ENCODE measurements at regions not wholly inside any gene's neighbourhood (a gene's known extent, or its start where the extent isn't known, plus 50 kb on each side); places are given as distances from the start of the nearest gene placed in this dataset.

GRCh38 chr5:67619235-67619634, 422.6 kb upstream of the CD180 start:
- H3K9me3 ChIP-seq: no peaks in the 10 kb centered on the region
- peaks cover 0 to 5% of the 10 kb centered on the region in 2 experiments; a peak in 2 of 4 replicates for H3K4me1 ChIP-seq (ENCODE audit: control insufficient read depth in 1 of 2, insufficient read depth in 2 of 2, low read depth in 1 of 2, low read length in 1 of 2)
- ChIA-PET CTCF (interaction anchor here (0.8 to 1.5 kb wide), 4 partner anchors 8 to 373 kb away, joined by 3 read pairs; no protein-coding TSS in a partner anchor), POLR2A (no interaction called here)
- no peak overlapping the region for H3K9ac ChIP-seq
- H3K79me2 ChIP-seq (ENCODE audit: insufficient read depth): no peaks in the 10 kb centered on the region
- H3K27me3 ChIP-seq (ENCODE audit: insufficient read depth): no peaks in the 10 kb centered on the region
- H2AFZ ChIP-seq (ENCODE audit: low read depth): no peak overlapping the region
- H3F3A ChIP-seq (replicated peaks; ENCODE audit: insufficient read depth): no peaks in the 10 kb centered on the region
- TF ChIP-seq NFIC (IDR thresholded peaks at IDR 0.05; ENCODE audit: borderline replicate concordance) (no peak), EP300 (IDR thresholded peaks at IDR 0.05; ENCODE audit: borderline replicate concordance in 1 of 2, low read depth in 1 of 2, low read length in 1 of 2) (no peak), RXRA (IDR thresholded peaks at IDR 0.05; ENCODE audit: borderline replicate concordance, low read depth) (no peak), USF2 (IDR thresholded peaks at IDR 0.05; ENCODE audit: borderline replicate concordance, low read depth, low read length) (no peak)
- H4K20me1 ChIP-seq (ENCODE audit: insufficient read depth): no peaks in the 10 kb centered on the region
- DNase-seq: no peak
- no peak overlapping the region for H3K4me2 ChIP-seq
- H3K27ac ChIP-seq (ENCODE audit: low read depth in 2 of 2, low read length in 1 of 2): no peak overlapping the region
- no peaks in the 10 kb centered on the region for H3K9me2 ChIP-seq
- no peak overlapping the region for H3K4me3 ChIP-seq (ENCODE audit: low read depth in 2 of 2, low read length in 1 of 2)
- H3K36me3 ChIP-seq (replicated peaks in 1 of 2; ENCODE audit: control insufficient read depth in 1 of 2, insufficient read depth in 2 of 2, low read length in 1 of 2): no peaks in the 10 kb centered on the region

GRCh38 chr5:67617051-67617450, 420.5 kb upstream of the CD180 start:
- POLR2A ChIA-PET: no interaction called here
- Histone ChIP-seq H3K4me2 (no peak overlapping the region), H3K9ac (no peak overlapping the region), H4K20me1 (ENCODE audit: insufficient read depth) (no peaks in the 10 kb centered on the region), H3K4me3 (ENCODE audit: low read depth in 2 of 2, low read length in 1 of 2) (no peak overlapping the region), H3K9me2 (no peaks in the 10 kb centered on the region), H3K4me1 (ENCODE audit: control insufficient read depth in 1 of 2, insufficient read depth in 2 of 2, low read depth in 1 of 2, low read length in 1 of 2) (peaks cover 0 to 2% of the 10 kb centered on the region in 2 experiments; a peak in 1 of 4 replicates), H3K36me3 (replicated peaks in 1 of 2; ENCODE audit: control insufficient read depth in 1 of 2, insufficient read depth in 2 of 2, low read length in 1 of 2) (no peaks in the 10 kb centered on the region), H3K27me3 (ENCODE audit: insufficient read depth) (no peaks in the 10 kb centered on the region), H2AFZ (ENCODE audit: low read depth) (no peak overlapping the region), H3F3A (replicated peaks; ENCODE audit: insufficient read depth) (no peaks in the 10 kb centered on the region), H3K79me2 (ENCODE audit: insufficient read depth) (no peaks in the 10 kb centered on the region), H3K27ac (ENCODE audit: low read depth in 2 of 2, low read length in 1 of 2) (no peak overlapping the region), H3K9me3 (no peaks in the 10 kb centered on the region)
- DNase-seq: no peak
- TF ChIP-seq ZBTB33 (IDR thresholded peaks at IDR 0.05; ENCODE audit: borderline replicate concordance, low read depth) (no peak), EP300 (IDR thresholded peaks at IDR 0.05; ENCODE audit: borderline replicate concordance in 1 of 2, low read depth in 1 of 2, low read length in 1 of 2) (no peak), RCOR1 (IDR thresholded peaks at IDR 0.05; ENCODE audit: low read length) (no peak), ELF1 (IDR thresholded peaks at IDR 0.05) (no peak), CTCF (IDR thresholded peaks at IDR 0.05) (no peak), YY1 (IDR thresholded peaks at IDR 0.05; ENCODE audit: low read depth) (no peak), SMC3 (IDR thresholded peaks at IDR 0.05; ENCODE audit: low read depth, low read length) (no peak), POLR2AphosphoS5 (IDR thresholded peaks at IDR 0.05; ENCODE audit: low read depth, low read length) (no peak), NRF1 (IDR thresholded peaks at IDR 0.05; ENCODE audit: low read depth, low read length) (no peak), SIN3A (IDR thresholded peaks at IDR 0.05; ENCODE audit: borderline replicate concordance, low read depth, low read length) (no peak), MEF2A (IDR thresholded peaks at IDR 0.05; ENCODE audit: borderline replicate concordance, low read depth) (no peak), TCF12 (IDR thresholded peaks at IDR 0.05) (no peak), IRF3 (IDR thresholded peaks at IDR 0.05; ENCODE audit: low read depth, low read length) (no peak), TEAD4 (IDR thresholded peaks at IDR 0.05; ENCODE audit: borderline replicate concordance, insufficient read depth) (no peak), FOXJ3 (CRISPR knock-in tag; IDR thresholded peaks at IDR 0.05) (no peak), MAX (IDR thresholded peaks at IDR 0.05; ENCODE audit: low read depth) (no peak), USF1 (IDR thresholded peaks at IDR 0.05; ENCODE audit: borderline replicate concordance, low read depth) (no peak), NFIC (IDR thresholded peaks at IDR 0.05; ENCODE audit: borderline replicate concordance) (no peak)
- CTCF ChIA-PET: no interaction called here
- WGBS (ENCODE audit: low lambda C conversion rate): 64% methylated on average over 3 of the region's 3 CpGs
